K562 (cell line): ENCODE measurements at regions not wholly inside any gene's neighbourhood (a gene's known extent, or its start where the extent isn't known, plus 50 kb on each side); places are given as distances from the start of the nearest gene placed in this dataset.
"Not testable (repeated sequence)": the region's sequence is repeated elsewhere in the genome, so short reads cannot be mapped to it uniquely, and the experiment has no call there.

Experiments used
- ATAC-seq: fragments of 200-7000 bp; cut with Tn5 transposase; 3 replicates; pipeline ENCODE4 v1.9.1; 2020; ENCODE audit warnings: moderate library complexity
- BruUV-seq: library from RNA; stranded (reverse); fragments of 400-500 nt; replicated peaks from 2 replicates; lab custom pipeline; 2021; lab: Mats Ljungman, UMichigan
- CTCF ChIA-PET: fragments of 300-600 bp; formaldehyde crosslinking; extraction: SDS; loops from one replicate; lab custom pipeline; 2021; ENCODE audit warnings: low intra/inter-chr PET ratio; lab: Yijun Ruan, JAX
- POLR2A ChIA-PET: fragments of 300-600, 350-650 bp; sonication (Branson Sonifier 250); formaldehyde crosslinking; extraction: SDS; loops from one replicate; lab custom pipeline; 2021; ENCODE audit warnings: antibody characterized with exemption, inconsistent platforms; lab: Yijun Ruan, JAX
- DNase-seq, 4 experiments: peaks; one replicate each; pipeline versions ENCODE4 v3.0.0 to v3.0.0-alpha.2; 2011 to 2018; ENCODE audit warnings: low spot score in 3 of 4, mixed read lengths in 3 of 4; ENCODE audit errors: extremely low read depth in 1 of 4
- FAIRE-seq: peaks from 2 replicates; lab custom pipeline; 2011; peaks lifted over from hg19 to GRCh38; lab: Jason Lieb, UNC
- H2AFZ ChIP-seq: 2 replicates; pipeline ENCODE4 v1.6.0; 2011; ENCODE audit warnings: low read depth, low read length, control low read depth, inconsistent platforms
- H3K27ac ChIP-seq: fragments of 200-600 bp; 3 replicates; pipeline ENCODE4 v1.8.0; 2011; ENCODE audit warnings: low read depth, mild to moderate bottlenecking, control low read depth, inconsistent platforms, low read length, moderate library complexity, mixed read lengths; ENCODE audit errors: extremely low read depth
- H3K27me3 ChIP-seq, 2 experiments: fragments of 300-600 bp in 1 of 2; 2 replicates in 1 of 2; 3 replicates in 1 of 2; pipeline versions ENCODE4 v1.6.0 to v1.8.0; 2011; ENCODE audit warnings: inconsistent platforms in 2 of 2, low read length in 2 of 2, mild to moderate bottlenecking in 1 of 2, mixed read lengths in 1 of 2, moderate library complexity in 1 of 2; ENCODE audit not compliant: control insufficient read depth in 2 of 2, insufficient read depth in 2 of 2
- H3K36me3 ChIP-seq: fragments of 300-600 bp; 3 replicates; pipeline ENCODE4 v1.8.0; 2011; ENCODE audit warnings: mild to moderate bottlenecking, low read length, inconsistent platforms; ENCODE audit not compliant: control insufficient read depth, insufficient read depth
- H3K4me1 ChIP-seq, 2 experiments: fragments of 200-600 bp in 1 of 2; replicated peaks in 1 of 2; 2 replicates in 1 of 2; 3 replicates in 1 of 2; pipeline versions ENCODE4 v1.5.1 to v1.8.0; 2011; ENCODE audit warnings: inconsistent platforms in 2 of 2, low read length in 2 of 2, mild to moderate bottlenecking in 1 of 2, mixed read lengths in 1 of 2, moderate library complexity in 1 of 2; ENCODE audit not compliant: control insufficient read depth in 2 of 2, insufficient read depth in 2 of 2
- H3K4me2 ChIP-seq: 2 replicates; pipeline ENCODE4 v1.6.1; 2011; ENCODE audit warnings: low read length, control low read depth, inconsistent platforms, mixed read lengths; ENCODE audit not compliant: insufficient read depth
- H3K4me3 ChIP-seq: fragments of 200-600 bp; sonication (generic), shearing (Covaris generic); 2 replicates; pipeline ENCODE4 v1.5.1; 2016; ENCODE audit warnings: control low read depth, inconsistent platforms
- H3K79me2 ChIP-seq: fragments of 200-600 bp; 3 replicates; pipeline ENCODE4 v1.8.0; 2011; ENCODE audit warnings: low read length, inconsistent platforms; ENCODE audit not compliant: control insufficient read depth, insufficient read depth
- H3K9ac ChIP-seq, 2 experiments: 2 replicates each; pipeline versions ENCODE4 v1.6.0 to v1.6.1; 2011; ENCODE audit warnings: low read depth in 2 of 2, low read length in 2 of 2, control low read depth in 1 of 2, inconsistent platforms in 1 of 2, mild to moderate bottlenecking in 1 of 2, mixed read lengths in 1 of 2; ENCODE audit not compliant: insufficient read depth in 1 of 2
- H3K9me1 ChIP-seq: one replicate; pipeline ENCODE4 v1.6.0; 2011; ENCODE audit warnings: inconsistent platforms, mild to moderate bottlenecking, low read length, moderate library complexity; ENCODE audit not compliant: control insufficient read depth, insufficient read depth
- H3K9me3 ChIP-seq: replicated peaks from 2 replicates; pipeline ENCODE4 v1.5.1; 2011; ENCODE audit warnings: low read depth, low read length, inconsistent platforms; ENCODE audit not compliant: control insufficient read depth, insufficient read depth
- H4K20me1 ChIP-seq: replicated peaks from 2 replicates; pipeline ENCODE4 v1.6.1; 2011; ENCODE audit warnings: low read length, inconsistent platforms, mixed read lengths; ENCODE audit not compliant: control insufficient read depth, insufficient read depth
- WGBS: fragments of 100-300 bp; shearing (Covaris generic); methylation state at CpG from one replicate; pipeline ENCODE4 v1.1.6; 2016; ENCODE audit warnings: low coverage, mixed read lengths; ENCODE audit not compliant: insufficient coverage; ENCODE audit errors: missing lambda C conversion rate; 5-methylcytosine and 5-hydroxymethylcytosine counted together
- in situ Hi-C: fragments of 300-500 bp; cut with MboI; formaldehyde crosslinking; loops from 4 replicates; pipeline ENCODE4 v1.15.0; 2018; ENCODE audit warnings: inconsistent platforms, mixed read lengths
- intact Hi-C: fragments of 100-400 bp; cut with micrococcal nuclease; formaldehyde crosslinking; loops from 2 replicates; pipeline ENCODE4 v1.14.2; 2022

DNA sequence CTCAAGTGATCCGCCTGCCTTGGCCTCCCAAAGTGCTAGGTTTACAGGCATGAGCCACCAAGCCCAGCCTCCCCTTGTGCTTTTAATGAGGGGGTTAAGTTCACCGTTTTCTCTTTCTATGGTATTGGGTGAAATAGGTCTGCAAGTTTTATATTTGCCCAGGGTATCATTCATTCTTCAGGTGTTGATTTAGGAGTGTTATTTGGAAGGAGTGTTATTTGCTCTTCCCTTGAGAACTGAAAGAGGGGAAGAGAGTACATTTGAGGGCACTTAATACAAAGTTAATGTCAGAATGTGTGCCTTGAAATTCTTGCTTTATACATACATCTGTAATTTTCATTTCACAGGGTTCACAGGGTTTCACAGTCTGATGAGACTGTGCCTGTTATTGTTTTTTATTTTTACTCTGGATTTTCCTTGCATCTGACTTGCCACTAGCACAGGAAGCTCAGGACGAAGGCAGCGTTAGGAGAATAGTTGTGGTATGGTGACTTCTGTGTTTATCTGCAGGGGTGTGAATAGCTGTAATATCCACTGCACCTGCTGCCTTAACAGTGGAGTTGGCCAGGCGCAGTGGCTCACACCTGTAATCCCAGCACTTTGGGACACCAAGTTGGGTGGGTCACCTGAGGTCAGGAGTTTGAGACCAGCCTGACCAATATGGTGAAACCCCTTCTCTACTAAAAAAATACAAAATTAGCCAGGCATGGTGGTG lies 108.3 kb upstream of the CRYM start:
- intact Hi-C loops: not testable (repeated sequence)

GRCh38 chr16:21383682-21384081 lies 105.6 kb upstream of the CRYM start:
- H3K4me1 ChIP-seq, FAIRE-seq, H3K9me1 ChIP-seq, H3K27ac ChIP-seq, H3K9me3 ChIP-seq, H3K27me3 ChIP-seq, in situ Hi-C loops, intact Hi-C loops, BruUV-seq, H2AFZ ChIP-seq, CTCF ChIA-PET, H3K79me2 ChIP-seq, H3K4me2 ChIP-seq, H3K4me3 ChIP-seq, DNase-seq, ATAC-seq, H3K9ac ChIP-seq, H4K20me1 ChIP-seq, POLR2A ChIA-PET, H3K36me3 ChIP-seq: not testable (repeated sequence)

More for the DNA sequence above, 108.3 kb upstream of the CRYM start:
- FAIRE-seq, POLR2A ChIA-PET, CTCF ChIA-PET, H3K27ac ChIP-seq, H3K79me2 ChIP-seq, H3K9me1 ChIP-seq, BruUV-seq, H3K36me3 ChIP-seq, H3K27me3 ChIP-seq, ATAC-seq, H3K4me2 ChIP-seq, H4K20me1 ChIP-seq, H3K4me1 ChIP-seq, H3K9ac ChIP-seq, DNase-seq, in situ Hi-C loops, H2AFZ ChIP-seq, H3K4me3 ChIP-seq, H3K9me3 ChIP-seq: not testable (repeated sequence)
- WGBS: no CpG with 5 or more reads among the region's 5 CpGs

GRCh38 chr16:21379645-21380044 lies 101.6 kb upstream of the CRYM start:
- H3K36me3 ChIP-seq, H3K9me1 ChIP-seq, H3K27ac ChIP-seq, H4K20me1 ChIP-seq, H3K79me2 ChIP-seq, ATAC-seq, H3K9ac ChIP-seq, H3K4me2 ChIP-seq, CTCF ChIA-PET, in situ Hi-C loops, DNase-seq, H3K27me3 ChIP-seq, BruUV-seq, intact Hi-C loops, POLR2A ChIA-PET, H3K4me3 ChIP-seq, H2AFZ ChIP-seq, H3K9me3 ChIP-seq, FAIRE-seq, H3K4me1 ChIP-seq: not testable (repeated sequence)
- WGBS: no CpG with 5 or more reads among the region's 5 CpGs
